Neural crest cell (in vitro differentiated cells): ENCODE measurements at regions not wholly inside any gene's neighbourhood (a gene's known extent, or its start where the extent isn't known, plus 50 kb on each side); places are given as distances from the start of the nearest gene placed in this dataset.

Experiments used
- DNase-seq: peaks from one replicate; pipeline ENCODE4 v3.0.0; 2021; ENCODE audit warnings: low read depth, mixed read lengths, low spot score
- H3K27ac Mint-ChIP-seq: one replicate; pipeline ENCODE4 v1.8.0; 2021; ENCODE audit warnings: mild to moderate bottlenecking, mixed read lengths; ENCODE audit not compliant: unreplicated experiment
- H3K27me3 Mint-ChIP-seq: 2 replicates; pipeline ENCODE4 v1.8.0; 2021; ENCODE audit warnings: low read depth, mild to moderate bottlenecking, mixed read lengths
- H3K36me3 Mint-ChIP-seq: 2 replicates; pipeline ENCODE4 v1.8.0; 2021; ENCODE audit warnings: low read depth, mild to moderate bottlenecking, mixed read lengths
- H3K4me1 Mint-ChIP-seq: 2 replicates; pipeline ENCODE4 v1.8.0; 2021; ENCODE audit warnings: mixed read lengths
- H3K4me3 Mint-ChIP-seq: one replicate; pipeline ENCODE4 v1.8.0; 2021; ENCODE audit warnings: mild to moderate bottlenecking, mixed read lengths
- H3K9me3 Mint-ChIP-seq: 2 replicates; pipeline ENCODE4 v1.8.0; 2021; ENCODE audit warnings: mixed read lengths
- TF ChIP-seq, protein P1 (sequence below): fragments of 200-600 bp; sonication (generic); conservative IDR thresholded peaks from 2 replicates; pipeline ENCODE4 v1.5.0; 2021; ENCODE audit warnings: antibody characterized with exemption, mild to moderate bottlenecking

DNA sequence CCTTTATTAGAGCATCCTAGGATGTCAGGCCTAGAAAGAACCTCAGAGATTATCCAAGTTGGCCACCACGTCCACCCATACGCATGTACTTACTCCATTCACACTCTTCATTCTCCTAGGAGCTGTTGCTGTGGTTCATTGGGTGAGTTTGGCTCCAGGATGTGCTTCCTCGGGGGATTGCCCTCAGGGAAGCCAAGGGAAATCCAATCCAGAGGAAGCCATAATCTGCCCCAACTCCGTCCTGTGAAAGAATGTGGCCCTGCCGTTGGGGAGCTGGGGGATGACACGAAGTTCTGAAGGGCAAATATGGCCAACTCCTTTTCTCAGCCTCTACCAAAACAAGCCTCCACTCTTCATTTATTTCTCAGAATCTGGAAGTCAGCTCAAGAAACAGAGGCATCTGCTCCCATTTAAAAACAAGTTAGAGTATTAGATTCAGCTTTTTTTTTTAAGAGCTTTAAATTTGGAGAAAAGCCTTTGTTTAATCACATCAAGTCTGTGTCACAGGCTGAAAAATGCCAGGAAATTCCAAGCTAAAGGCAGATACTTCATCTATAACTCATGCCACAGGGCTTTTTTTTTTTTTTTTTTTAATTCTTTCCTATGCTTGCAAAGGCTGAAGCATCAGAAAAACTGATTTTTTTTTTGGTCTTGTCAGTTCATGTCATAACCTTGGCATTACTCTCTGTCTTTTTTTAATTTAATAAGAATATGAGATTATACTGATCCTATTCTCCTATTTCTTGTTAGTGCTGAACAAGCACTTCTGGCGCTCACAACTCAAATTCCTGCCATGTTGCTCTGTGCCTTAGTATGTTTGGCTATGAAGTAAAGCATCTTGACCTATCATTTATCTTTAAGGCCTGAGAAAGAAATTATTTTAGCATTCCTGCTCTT is 480.9 kb upstream of the MARCKS start:
- Mint-ChIP-seq H3K27ac (no peak overlapping the region), H3K27me3 (no peaks in the 10 kb centered on the region), H3K4me3 (no peak overlapping the region), H3K36me3 (no peaks in the 10 kb centered on the region), H3K9me3 (peaks cover 2% of the 10 kb centered on the region), H3K4me1 (peaks cover 19% of the 10 kb centered on the region)
- TF ChIP-seq, protein P1, sequence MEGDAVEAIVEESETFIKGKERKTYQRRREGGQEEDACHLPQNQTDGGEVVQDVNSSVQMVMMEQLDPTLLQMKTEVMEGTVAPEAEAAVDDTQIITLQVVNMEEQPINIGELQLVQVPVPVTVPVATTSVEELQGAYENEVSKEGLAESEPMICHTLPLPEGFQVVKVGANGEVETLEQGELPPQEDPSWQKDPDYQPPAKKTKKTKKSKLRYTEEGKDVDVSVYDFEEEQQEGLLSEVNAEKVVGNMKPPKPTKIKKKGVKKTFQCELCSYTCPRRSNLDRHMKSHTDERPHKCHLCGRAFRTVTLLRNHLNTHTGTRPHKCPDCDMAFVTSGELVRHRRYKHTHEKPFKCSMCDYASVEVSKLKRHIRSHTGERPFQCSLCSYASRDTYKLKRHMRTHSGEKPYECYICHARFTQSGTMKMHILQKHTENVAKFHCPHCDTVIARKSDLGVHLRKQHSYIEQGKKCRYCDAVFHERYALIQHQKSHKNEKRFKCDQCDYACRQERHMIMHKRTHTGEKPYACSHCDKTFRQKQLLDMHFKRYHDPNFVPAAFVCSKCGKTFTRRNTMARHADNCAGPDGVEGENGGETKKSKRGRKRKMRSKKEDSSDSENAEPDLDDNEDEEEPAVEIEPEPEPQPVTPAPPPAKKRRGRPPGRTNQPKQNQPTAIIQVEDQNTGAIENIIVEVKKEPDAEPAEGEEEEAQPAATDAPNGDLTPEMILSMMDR: no peak
- DNase-seq: no peak

DNA sequence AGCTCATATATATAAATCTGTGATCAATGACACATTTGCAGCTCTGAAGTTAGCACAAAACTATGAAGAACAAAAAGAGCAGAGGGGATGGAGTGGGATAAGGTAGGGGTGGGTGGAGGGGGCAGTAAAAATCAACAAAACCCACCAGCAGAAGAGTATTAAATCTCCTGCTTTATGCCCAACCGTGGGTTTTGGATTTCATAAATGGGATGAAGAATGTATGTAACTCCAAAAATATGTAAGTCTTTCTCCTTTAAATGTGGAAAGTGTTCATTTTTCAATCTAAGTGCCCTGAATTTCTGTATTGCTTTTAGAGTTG is 480.3 kb upstream of the MARCKS start:
- Mint-ChIP-seq H3K9me3 (peaks cover 2% of the 10 kb centered on the region), H3K36me3 (no peaks in the 10 kb centered on the region), H3K4me3 (no peak overlapping the region), H3K27me3 (no peaks in the 10 kb centered on the region), H3K27ac (no peak overlapping the region), H3K4me1 (peaks cover 16% of the 10 kb centered on the region)
- DNase-seq: no peak
- TF ChIP-seq, protein P1: no peak

DNA sequence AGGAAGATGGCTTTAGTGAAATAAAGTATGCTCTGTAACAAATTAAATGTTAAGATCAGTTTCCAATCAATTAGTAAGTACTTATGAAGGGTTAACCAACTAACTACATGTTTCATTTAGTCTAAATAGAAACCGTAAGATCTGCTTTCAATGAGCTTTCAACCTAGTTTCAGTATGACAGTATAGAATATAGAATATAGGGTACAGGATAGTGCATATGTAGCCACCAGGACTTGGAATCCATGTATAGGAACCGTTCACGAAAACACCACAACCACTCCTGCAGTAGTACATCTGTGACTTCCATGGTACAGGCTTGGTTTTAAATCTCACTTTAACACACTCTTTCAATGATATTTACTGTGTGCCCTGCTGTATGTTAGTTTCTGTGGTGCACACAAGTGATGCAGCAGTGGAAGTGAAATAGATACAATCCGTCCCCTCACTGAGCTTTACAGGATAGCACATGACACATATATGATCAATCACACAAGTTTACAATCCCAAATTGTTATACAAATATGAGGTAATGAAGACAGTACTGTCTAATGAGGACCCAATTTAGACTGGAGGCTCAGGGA is 479.7 kb upstream of the MARCKS start:
- TF ChIP-seq, protein P1: no peak
- Mint-ChIP-seq H3K27ac (no peak overlapping the region), H3K36me3 (no peaks in the 10 kb centered on the region), H3K4me3 (no peak overlapping the region), H3K27me3 (no peaks in the 10 kb centered on the region), H3K9me3 (peaks cover 2% of the 10 kb centered on the region), H3K4me1 (peaks cover 16% of the 10 kb centered on the region)
- no peak for DNase-seq

DNA sequence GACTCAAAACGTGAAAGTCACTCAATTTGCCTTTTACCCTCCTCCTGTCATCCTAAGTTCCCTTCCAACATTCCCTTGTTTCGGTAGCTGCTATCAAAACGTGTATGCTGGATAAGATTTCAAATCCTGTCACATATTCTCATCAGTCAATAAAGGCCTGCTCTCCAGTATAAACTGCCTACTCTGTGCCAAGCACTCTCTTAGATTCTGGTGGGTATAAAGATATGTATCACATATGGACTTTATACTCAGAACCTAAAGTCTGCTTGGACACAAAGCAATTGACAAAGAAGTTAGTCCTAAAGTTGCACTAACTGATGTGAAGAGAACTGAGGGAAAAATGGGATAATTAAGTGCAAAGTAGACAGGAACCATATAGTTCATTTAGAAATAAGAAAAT is 476.6 kb upstream of the MARCKS start:
- H3K27ac Mint-ChIP-seq: no peak overlapping the region
- no peaks in the 10 kb centered on the region for H3K27me3 Mint-ChIP-seq
- H3K4me3 Mint-ChIP-seq: no peak overlapping the region
- peaks cover 2% of the 10 kb centered on the region for H3K9me3 Mint-ChIP-seq
- no peaks in the 10 kb centered on the region for H3K36me3 Mint-ChIP-seq
- H3K4me1 Mint-ChIP-seq: peaks cover 16% of the 10 kb centered on the region
- no peak for DNase-seq
- TF ChIP-seq, protein P1: no peak

DNA sequence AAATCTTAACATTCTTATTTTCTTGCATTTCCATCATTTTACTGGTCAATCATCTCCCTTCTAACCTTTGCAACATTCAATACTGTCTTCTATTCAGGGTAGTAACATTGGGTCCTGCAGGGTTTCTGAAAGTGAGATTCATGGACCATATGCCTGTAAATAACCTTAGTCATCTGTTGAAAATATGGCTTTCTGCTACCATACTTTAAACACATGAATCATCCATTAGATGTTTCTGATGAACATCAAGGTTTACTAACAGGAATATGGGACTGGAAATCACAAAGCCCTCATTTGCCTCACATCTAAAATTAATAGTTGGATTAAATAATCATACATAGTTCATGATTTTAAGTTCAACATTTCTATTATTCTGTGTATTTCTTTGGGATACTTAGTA is 475.9 kb upstream of the MARCKS start:
- H3K27ac Mint-ChIP-seq: no peak overlapping the region
- TF ChIP-seq, protein P1: no peak
- peaks cover 2% of the 10 kb centered on the region for H3K9me3 Mint-ChIP-seq
- H3K36me3 Mint-ChIP-seq: no peaks in the 10 kb centered on the region
- no peak overlapping the region for H3K4me3 Mint-ChIP-seq
- DNase-seq: no peak
- peaks cover 16% of the 10 kb centered on the region for H3K4me1 Mint-ChIP-seq
- no peaks in the 10 kb centered on the region for H3K27me3 Mint-ChIP-seq
